Fibroblast of lung (primary cell): ENCODE measurements at regions not wholly inside any gene's neighbourhood (a gene's known extent, or its start where the extent isn't known, plus 50 kb on each side); places are given as distances from the start of the nearest gene placed in this dataset.

Source experiments
- DNase-seq, 2 donors: peaks; one replicate each; pipeline versions ENCODE4 v3.0.0 to v3.0.0-alpha.2; 2010; ENCODE audit warnings: low read depth in 2 of 2
- H2AFZ ChIP-seq: 2 replicates; pipeline ENCODE4 v1.5.1; 2012; ENCODE audit warnings: low read length, control low read depth, inconsistent platforms
- H3K27ac ChIP-seq: 2 replicates; pipeline ENCODE4 v1.5.1; 2011; ENCODE audit warnings: low read length, control low read depth; ENCODE audit not compliant: insufficient read depth
- H3K27me3 ChIP-seq: 2 replicates; pipeline ENCODE4 v1.5.1; 2011; ENCODE audit warnings: mild to moderate bottlenecking, low read length; ENCODE audit not compliant: control insufficient read depth, insufficient read depth
- H3K36me3 ChIP-seq: 2 replicates; pipeline ENCODE4 v1.5.1; 2011; ENCODE audit warnings: low read length; ENCODE audit not compliant: control insufficient read depth, insufficient read depth
- H3K4me1 ChIP-seq: 2 replicates; pipeline ENCODE4 v1.5.1; 2011; ENCODE audit warnings: low read length; ENCODE audit not compliant: control insufficient read depth, insufficient read depth; ENCODE audit errors: extremely low read depth
- H3K4me2 ChIP-seq: 2 replicates; pipeline ENCODE4 v1.5.1; 2011; ENCODE audit warnings: low read length, control low read depth; ENCODE audit not compliant: insufficient read depth; ENCODE audit errors: extremely low read depth
- H3K4me3 ChIP-seq, 4 experiments: fragments of 200-600 bp in 1 of 4; sonication (generic) in 1 of 4; replicated peaks in 1 of 4; 2 replicates each; pipeline ENCODE4 v1.5.1; 2011 to 2016; ENCODE audit warnings: low read length in 4 of 4, low read depth in 3 of 4, mild to moderate bottlenecking in 3 of 4, control low read depth in 2 of 4, inconsistent platforms in 1 of 4, mixed read lengths in 1 of 4; ENCODE audit not compliant: insufficient read depth in 1 of 4; ENCODE audit errors: control extremely low read depth in 1 of 4
- H3K79me2 ChIP-seq: 2 replicates; pipeline ENCODE4 v1.5.1; 2012; ENCODE audit warnings: mild to moderate bottlenecking, low read length, inconsistent platforms; ENCODE audit not compliant: control insufficient read depth, insufficient read depth
- H3K9ac ChIP-seq: 2 replicates; pipeline ENCODE4 v1.5.1; 2011; ENCODE audit warnings: mild to moderate bottlenecking, low read length, control low read depth; ENCODE audit not compliant: insufficient read depth
- H3K9me3 ChIP-seq: 2 replicates; pipeline ENCODE4 v1.5.1; 2012; ENCODE audit warnings: low read depth, low read length; ENCODE audit not compliant: control insufficient read depth, insufficient read depth
- H4K20me1 ChIP-seq: 2 replicates; pipeline ENCODE4 v1.5.1; 2011; ENCODE audit warnings: low read length; ENCODE audit not compliant: control insufficient read depth, insufficient read depth; ENCODE audit errors: extremely low read depth
- EZH2 ChIP-seq: IDR thresholded peaks from 2 replicates; pipeline ENCODE4 v1.5.1; 2012; ENCODE audit warnings: low read length, control low read depth, mild to moderate bottlenecking; ENCODE audit errors: missing control alignments
- TF ChIP-seq, protein P1 (sequence below), 2 donors: IDR thresholded peaks in 1 of 2; conservative IDR thresholded peaks in 1 of 2; 1 replicate in 1 of 2; 2 replicates in 1 of 2; pipeline ENCODE4 v1.5.1; 2011 to 2012; ENCODE audit warnings: low read length in 2 of 2, control low read depth in 1 of 2, inconsistent platforms in 1 of 2, low read depth in 1 of 2, mild to moderate bottlenecking in 1 of 2

DNA sequence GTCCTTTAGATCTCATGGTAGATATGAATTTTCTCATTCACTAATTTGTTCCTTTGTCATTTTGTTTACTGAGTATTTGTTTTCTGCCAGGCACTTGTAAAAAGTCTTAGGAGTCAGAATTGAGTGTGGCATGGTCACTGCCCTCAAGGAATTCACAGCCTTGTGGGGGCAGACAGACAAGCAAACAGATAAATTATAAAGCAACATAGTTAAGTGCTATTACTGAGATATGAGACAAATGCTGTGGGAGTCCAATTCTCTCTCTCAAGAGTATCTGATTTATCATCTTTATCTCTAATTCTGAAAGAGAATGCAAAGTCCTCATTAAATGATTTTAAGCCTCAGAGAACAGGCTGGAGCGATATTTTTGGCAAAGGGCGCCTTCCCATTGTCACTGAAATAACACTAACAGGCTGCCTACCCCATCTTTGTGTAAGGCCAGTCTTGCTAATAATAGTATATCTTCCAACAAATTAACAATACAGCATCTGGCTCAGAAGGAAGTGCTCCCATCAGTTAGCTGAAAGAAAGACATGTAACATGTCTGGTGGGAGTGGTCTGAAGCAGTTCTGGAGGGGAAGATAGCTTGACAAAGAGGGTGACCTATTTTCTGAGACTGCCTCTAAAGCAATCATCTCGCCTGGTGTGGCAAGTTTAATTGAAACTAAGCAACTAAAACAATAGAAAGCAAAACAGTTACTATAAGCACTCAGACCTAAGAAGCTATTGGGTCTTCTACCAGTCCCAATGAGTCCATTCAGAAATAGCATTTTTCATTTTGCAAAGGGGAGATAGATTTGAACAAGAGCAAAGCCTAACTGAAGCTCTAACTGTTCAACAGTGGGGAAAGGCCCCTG lies 61.5 kb upstream of the AMOT start:
- Histone ChIP-seq H3K9me3 (no peaks in the 10 kb centered on the region), H3K36me3 (no peaks in the 10 kb centered on the region), H3K27me3 (no peaks in the 10 kb centered on the region), H2AFZ (no peak overlapping the region), H3K9ac (no peak overlapping the region), H3K4me2 (no peak overlapping the region), H3K4me3 (no peak overlapping the region), H3K27ac (no peak overlapping the region), H4K20me1 (no peaks in the 10 kb centered on the region), H3K4me1 (no peaks in the 10 kb centered on the region), H3K79me2 (no peaks in the 10 kb centered on the region)
- no peak for TF ChIP-seq EZH2
- TF ChIP-seq, protein P1, sequence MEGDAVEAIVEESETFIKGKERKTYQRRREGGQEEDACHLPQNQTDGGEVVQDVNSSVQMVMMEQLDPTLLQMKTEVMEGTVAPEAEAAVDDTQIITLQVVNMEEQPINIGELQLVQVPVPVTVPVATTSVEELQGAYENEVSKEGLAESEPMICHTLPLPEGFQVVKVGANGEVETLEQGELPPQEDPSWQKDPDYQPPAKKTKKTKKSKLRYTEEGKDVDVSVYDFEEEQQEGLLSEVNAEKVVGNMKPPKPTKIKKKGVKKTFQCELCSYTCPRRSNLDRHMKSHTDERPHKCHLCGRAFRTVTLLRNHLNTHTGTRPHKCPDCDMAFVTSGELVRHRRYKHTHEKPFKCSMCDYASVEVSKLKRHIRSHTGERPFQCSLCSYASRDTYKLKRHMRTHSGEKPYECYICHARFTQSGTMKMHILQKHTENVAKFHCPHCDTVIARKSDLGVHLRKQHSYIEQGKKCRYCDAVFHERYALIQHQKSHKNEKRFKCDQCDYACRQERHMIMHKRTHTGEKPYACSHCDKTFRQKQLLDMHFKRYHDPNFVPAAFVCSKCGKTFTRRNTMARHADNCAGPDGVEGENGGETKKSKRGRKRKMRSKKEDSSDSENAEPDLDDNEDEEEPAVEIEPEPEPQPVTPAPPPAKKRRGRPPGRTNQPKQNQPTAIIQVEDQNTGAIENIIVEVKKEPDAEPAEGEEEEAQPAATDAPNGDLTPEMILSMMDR (conservative IDR thresholded peaks at IDR 0.05 in 1 of 2, IDR thresholded peaks at IDR 0.05 in 1 of 2; ENCODE audit: low read depth in 1 of 2, low read length in 2 of 2) = no peak
- DNase-seq = peak in 1 of 2 donors; percentile 5

DNA sequence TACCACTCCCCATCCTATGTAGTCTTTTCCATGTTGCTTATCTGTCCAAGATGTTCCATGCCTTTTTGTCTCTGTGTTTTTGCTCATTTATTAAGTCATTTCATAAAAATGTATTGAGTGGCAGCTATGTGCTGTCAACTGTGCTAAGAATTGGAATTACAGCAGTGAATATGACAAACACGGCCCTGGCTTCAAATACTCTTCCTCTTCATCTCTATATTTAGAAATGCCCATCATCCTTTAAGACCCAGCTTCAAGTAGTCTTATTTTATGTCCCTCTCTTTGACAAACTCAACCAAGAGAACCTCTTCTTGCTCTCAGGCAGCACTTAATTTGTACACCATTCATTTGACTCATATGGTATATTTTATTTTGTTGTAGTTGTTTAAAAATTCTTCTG lies 55.4 kb upstream of the AMOT start:
- no peak overlapping the region for H3K9ac ChIP-seq
- no peak overlapping the region for H3K27ac ChIP-seq
- H3K4me1 ChIP-seq = no peaks in the 10 kb centered on the region
- H3K27me3 ChIP-seq = no peaks in the 10 kb centered on the region
- TF ChIP-seq, protein P1 (conservative IDR thresholded peaks at IDR 0.05 in 1 of 2, IDR thresholded peaks at IDR 0.05 in 1 of 2; ENCODE audit: low read depth in 1 of 2, low read length in 2 of 2) = no peak
- no peak overlapping the region for H3K4me2 ChIP-seq
- no peaks in the 10 kb centered on the region for H3K9me3 ChIP-seq
- H2AFZ ChIP-seq = no peak overlapping the region
- no peaks in the 10 kb centered on the region for H3K36me3 ChIP-seq
- H3K4me3 ChIP-seq = no peak overlapping the region
- DNase-seq = no peak
- H4K20me1 ChIP-seq = no peaks in the 10 kb centered on the region
- H3K79me2 ChIP-seq = no peaks in the 10 kb centered on the region
